ENCODE measurements at regions not wholly inside any gene's neighbourhood (a gene's known extent, or its start where the extent isn't known, plus 50 kb on each side); places are given as distances from the start of the nearest gene placed in this dataset.

DNA sequence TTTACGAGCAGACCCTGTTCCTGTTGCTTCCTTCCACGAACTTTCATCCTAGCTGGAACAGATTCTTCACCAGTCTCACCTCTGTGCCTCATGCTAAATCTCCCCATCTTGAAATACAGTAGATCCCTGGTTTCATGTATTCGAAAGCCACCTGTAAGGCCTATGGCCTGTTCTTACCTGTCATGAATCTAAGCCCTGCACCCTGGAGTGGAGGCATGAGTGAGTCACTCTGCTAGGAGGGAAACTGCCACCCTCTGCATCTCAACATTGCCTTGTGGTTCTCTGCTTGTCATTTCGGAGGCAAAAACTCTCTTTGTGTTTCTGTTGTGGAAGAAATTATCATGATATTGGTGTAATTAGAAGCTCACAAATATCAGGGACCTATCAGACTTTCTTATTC is 320.0 kb downstream of the ENC1 start:
- Histone ChIP-seq H3K9me3 (replicated peaks; ENCODE audit: insufficient read depth, low read length) (no peaks in the 10 kb centered on the region), H3F3A (ENCODE audit: insufficient read depth, low read length) (no peaks in the 10 kb centered on the region), H3K27me3 (replicated peaks; ENCODE audit: insufficient read depth, low read length) (no peaks in the 10 kb centered on the region), H3K4me1 (ENCODE audit: low read length) (no peaks in the 10 kb centered on the region), H3K36me3 (replicated peaks; ENCODE audit: insufficient read depth, low read length) (no peaks in the 10 kb centered on the region), H2AFZ (ENCODE audit: low read length) (no peak overlapping the region), H3K4me2 (ENCODE audit: low read depth, low read length) (no peak overlapping the region), H3K9me2 (replicated peaks; ENCODE audit: insufficient read depth, low read length) (no peaks in the 10 kb centered on the region), H3K9ac (ENCODE audit: low read length) (no peak overlapping the region), H3K79me2 (ENCODE audit: low read length) (no peaks in the 10 kb centered on the region), H4K20me1 (ENCODE audit: insufficient read depth, low read length) (no peaks in the 10 kb centered on the region), H3K4me3 (ENCODE audit: low read length) (no peak overlapping the region), H3K27ac (ENCODE audit: low read length) (no peak overlapping the region)
- no peak for DNase-seq
- no peak for TF ChIP-seq EZH2phosphoT487 (IDR thresholded peaks at IDR 0.05; ENCODE audit: low read length)
- TF ChIP-seq, protein P1, sequence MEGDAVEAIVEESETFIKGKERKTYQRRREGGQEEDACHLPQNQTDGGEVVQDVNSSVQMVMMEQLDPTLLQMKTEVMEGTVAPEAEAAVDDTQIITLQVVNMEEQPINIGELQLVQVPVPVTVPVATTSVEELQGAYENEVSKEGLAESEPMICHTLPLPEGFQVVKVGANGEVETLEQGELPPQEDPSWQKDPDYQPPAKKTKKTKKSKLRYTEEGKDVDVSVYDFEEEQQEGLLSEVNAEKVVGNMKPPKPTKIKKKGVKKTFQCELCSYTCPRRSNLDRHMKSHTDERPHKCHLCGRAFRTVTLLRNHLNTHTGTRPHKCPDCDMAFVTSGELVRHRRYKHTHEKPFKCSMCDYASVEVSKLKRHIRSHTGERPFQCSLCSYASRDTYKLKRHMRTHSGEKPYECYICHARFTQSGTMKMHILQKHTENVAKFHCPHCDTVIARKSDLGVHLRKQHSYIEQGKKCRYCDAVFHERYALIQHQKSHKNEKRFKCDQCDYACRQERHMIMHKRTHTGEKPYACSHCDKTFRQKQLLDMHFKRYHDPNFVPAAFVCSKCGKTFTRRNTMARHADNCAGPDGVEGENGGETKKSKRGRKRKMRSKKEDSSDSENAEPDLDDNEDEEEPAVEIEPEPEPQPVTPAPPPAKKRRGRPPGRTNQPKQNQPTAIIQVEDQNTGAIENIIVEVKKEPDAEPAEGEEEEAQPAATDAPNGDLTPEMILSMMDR (IDR thresholded peaks at IDR 0.05; ENCODE audit: low read length) = no peak
- TF ChIP-seq EZH2 (optimal IDR thresholded peaks at IDR 0.05; ENCODE audit: low read depth, low read length) = no peak

DNA sequence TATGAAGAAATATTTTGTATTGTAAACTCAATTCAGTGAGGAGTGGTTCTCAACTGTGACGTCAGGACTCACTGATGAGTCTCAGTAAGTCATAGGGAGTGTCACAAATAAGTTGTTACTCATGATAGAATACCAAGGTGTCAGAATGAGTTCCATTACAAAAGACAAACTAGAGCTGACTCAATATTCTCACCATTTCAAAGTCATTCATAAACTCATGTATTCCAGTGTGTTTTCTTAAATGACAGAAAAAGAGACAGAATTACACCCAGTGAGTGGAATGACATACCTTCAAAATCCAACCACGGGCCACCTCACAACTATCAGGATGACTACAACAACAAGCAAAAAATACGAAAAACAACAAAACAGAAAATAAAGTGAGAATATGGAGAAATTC is 321.5 kb downstream of the ENC1 start:
- H3K79me2 ChIP-seq (ENCODE audit: low read length) = no peaks in the 10 kb centered on the region
- H3K4me3 ChIP-seq (ENCODE audit: low read length) = no peak overlapping the region
- H3F3A ChIP-seq (ENCODE audit: insufficient read depth, low read length) = no peaks in the 10 kb centered on the region
- no peaks in the 10 kb centered on the region for H3K36me3 ChIP-seq (replicated peaks; ENCODE audit: insufficient read depth, low read length)
- H3K9me3 ChIP-seq (replicated peaks; ENCODE audit: insufficient read depth, low read length) = no peaks in the 10 kb centered on the region
- H3K4me1 ChIP-seq (ENCODE audit: low read length) = no peaks in the 10 kb centered on the region
- no peaks in the 10 kb centered on the region for H3K27me3 ChIP-seq (replicated peaks; ENCODE audit: insufficient read depth, low read length)
- TF ChIP-seq, protein P1 (IDR thresholded peaks at IDR 0.05; ENCODE audit: low read length) = no peak
- TF ChIP-seq EZH2phosphoT487 (IDR thresholded peaks at IDR 0.05; ENCODE audit: low read length) (no peak), EZH2 (optimal IDR thresholded peaks at IDR 0.05; ENCODE audit: low read depth, low read length) (no peak)
- no peak for DNase-seq
- H3K9me2 ChIP-seq (replicated peaks; ENCODE audit: insufficient read depth, low read length) = no peaks in the 10 kb centered on the region
- no peaks in the 10 kb centered on the region for H4K20me1 ChIP-seq (ENCODE audit: insufficient read depth, low read length)
- H3K27ac ChIP-seq (ENCODE audit: low read length) = no peak overlapping the region
- no peak overlapping the region for H3K4me2 ChIP-seq (ENCODE audit: low read depth, low read length)
- no peak overlapping the region for H2AFZ ChIP-seq (ENCODE audit: low read length)
- no peak overlapping the region for H3K9ac ChIP-seq (ENCODE audit: low read length)

DNA sequence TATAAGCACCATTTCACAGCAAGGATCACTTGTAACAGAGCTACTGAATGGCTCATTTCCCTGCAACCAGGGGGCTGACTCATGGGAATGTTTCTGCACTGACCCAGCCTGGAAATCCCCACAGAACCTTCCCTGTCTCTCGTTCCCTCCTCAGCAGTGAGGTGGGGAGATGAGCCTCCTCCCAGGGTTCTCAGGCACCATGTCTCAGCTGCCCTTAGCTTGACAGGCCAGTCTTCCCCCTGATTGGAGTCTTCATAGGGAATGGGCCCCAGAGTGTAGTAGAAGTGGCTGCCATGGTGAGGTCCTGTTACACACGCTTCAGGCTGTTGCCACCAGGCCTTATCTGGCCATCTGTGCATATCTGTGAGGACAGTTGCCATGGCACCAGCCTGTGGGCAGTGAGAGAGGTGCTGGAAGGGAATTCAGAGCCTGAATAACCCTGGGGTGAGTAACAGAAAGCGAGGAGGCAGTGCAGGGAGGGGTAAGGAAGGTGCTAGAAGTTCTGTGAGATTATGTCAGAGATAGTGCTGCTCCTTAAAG is 324.4 kb downstream of the ENC1 start:
- H3K79me2 ChIP-seq (ENCODE audit: low read length) = no peaks in the 10 kb centered on the region
- no peak overlapping the region for H3K4me2 ChIP-seq (ENCODE audit: low read depth, low read length)
- no peak overlapping the region for H3K9ac ChIP-seq (ENCODE audit: low read length)
- H2AFZ ChIP-seq (ENCODE audit: low read length) = no peak overlapping the region
- no peak overlapping the region for H3K4me3 ChIP-seq (ENCODE audit: low read length)
- no peaks in the 10 kb centered on the region for H3K4me1 ChIP-seq (ENCODE audit: low read length)
- TF ChIP-seq, protein P1 (IDR thresholded peaks at IDR 0.05; ENCODE audit: low read length) = no peak
- DNase-seq = no peak
- no peaks in the 10 kb centered on the region for H4K20me1 ChIP-seq (ENCODE audit: insufficient read depth, low read length)
- no peaks in the 10 kb centered on the region for H3K36me3 ChIP-seq (replicated peaks; ENCODE audit: insufficient read depth, low read length)
- no peaks in the 10 kb centered on the region for H3F3A ChIP-seq (ENCODE audit: insufficient read depth, low read length)
- H3K27me3 ChIP-seq (replicated peaks; ENCODE audit: insufficient read depth, low read length) = no peaks in the 10 kb centered on the region
- H3K9me3 ChIP-seq (replicated peaks; ENCODE audit: insufficient read depth, low read length) = no peaks in the 10 kb centered on the region
- H3K9me2 ChIP-seq (replicated peaks; ENCODE audit: insufficient read depth, low read length) = no peaks in the 10 kb centered on the region
- no peak overlapping the region for H3K27ac ChIP-seq (ENCODE audit: low read length)
